ENCODE measurements at regions not wholly inside any gene's neighbourhood (a gene's known extent, or its start where the extent isn't known, plus 50 kb on each side); places are given as distances from the start of the nearest gene placed in this dataset.

- DNase-seq: peak; percentile 15
Measured at GRCh38 chr12:115341442-115341841, 657.5 kb upstream of the TBX3 start.

GRCh38 chr12:115338566-115339294 lies 654.8 kb upstream of the TBX3 start:
- no peak for DNase-seq

GRCh38 chr12:115337693-115338543 lies 653.9 kb upstream of the TBX3 start:
- DNase-seq: no peak

GRCh38 chr12:115336506-115336905 lies 652.5 kb upstream of the TBX3 start:
- no peak for DNase-seq

GRCh38 chr12:115335594-115335993 lies 651.6 kb upstream of the TBX3 start:
- DNase-seq: no peak

- no peak for DNase-seq
Measured at GRCh38 chr12:115335048-115335447, 651.1 kb upstream of the TBX3 start.

GRCh38 chr12:115332945-115333344 lies 649.0 kb upstream of the TBX3 start:
- DNase-seq: no peak

- DNase-seq: no peak
Measured at GRCh38 chr12:115325858-115326257, 641.9 kb upstream of the TBX3 start.

GRCh38 chr12:115324949-115325593 lies 641.1 kb upstream of the TBX3 start:
- DNase-seq: no peak

GRCh38 chr12:115323223-115323905 lies 639.4 kb upstream of the TBX3 start:
- no peak for DNase-seq

- no peak for DNase-seq
Measured at GRCh38 chr12:115322275-115322674, 638.3 kb upstream of the TBX3 start.

- no peak for DNase-seq
Measured at GRCh38 chr12:115320967-115321366, 637.0 kb upstream of the TBX3 start.

GRCh38 chr12:115320451-115320850 lies 636.5 kb upstream of the TBX3 start:
- DNase-seq: no peak

GRCh38 chr12:115319446-115320040 lies 635.6 kb upstream of the TBX3 start:
- DNase-seq: no peak

GRCh38 chr12:115313929-115314328 lies 630.0 kb upstream of the TBX3 start:
- DNase-seq: no peak

GRCh38 chr12:115312901-115313300 lies 628.9 kb upstream of the TBX3 start:
- DNase-seq: no peak

GRCh38 chr12:115311875-115312274 lies 627.9 kb upstream of the TBX3 start:
- no peak for DNase-seq

GRCh38 chr12:115308918-115309317 lies 624.9 kb upstream of the TBX3 start:
- DNase-seq: no peak

- DNase-seq: no peak
Measured at GRCh38 chr12:115306380-115306779, 622.4 kb upstream of the TBX3 start.

GRCh38 chr12:115305867-115306266 lies 621.9 kb upstream of the TBX3 start:
- no peak for DNase-seq

GRCh38 chr12:115305275-115305674 lies 621.3 kb upstream of the TBX3 start:
- DNase-seq: no peak

GRCh38 chr12:115303723-115304309 lies 619.8 kb upstream of the TBX3 start:
- DNase-seq: no peak
